ENCODE measurements at regions not wholly inside any gene's neighbourhood (a gene's known extent, or its start where the extent isn't known, plus 50 kb on each side); places are given as distances from the start of the nearest gene placed in this dataset.

- TF ChIP-seq POLR2A (IDR thresholded peaks at IDR 0.05) (no peak), EP300 (IDR thresholded peaks at IDR 0.05) (no peak), POLR2AphosphoS5 (IDR thresholded peaks at IDR 0.05) (no peak)
- TF ChIP-seq, protein P1, sequence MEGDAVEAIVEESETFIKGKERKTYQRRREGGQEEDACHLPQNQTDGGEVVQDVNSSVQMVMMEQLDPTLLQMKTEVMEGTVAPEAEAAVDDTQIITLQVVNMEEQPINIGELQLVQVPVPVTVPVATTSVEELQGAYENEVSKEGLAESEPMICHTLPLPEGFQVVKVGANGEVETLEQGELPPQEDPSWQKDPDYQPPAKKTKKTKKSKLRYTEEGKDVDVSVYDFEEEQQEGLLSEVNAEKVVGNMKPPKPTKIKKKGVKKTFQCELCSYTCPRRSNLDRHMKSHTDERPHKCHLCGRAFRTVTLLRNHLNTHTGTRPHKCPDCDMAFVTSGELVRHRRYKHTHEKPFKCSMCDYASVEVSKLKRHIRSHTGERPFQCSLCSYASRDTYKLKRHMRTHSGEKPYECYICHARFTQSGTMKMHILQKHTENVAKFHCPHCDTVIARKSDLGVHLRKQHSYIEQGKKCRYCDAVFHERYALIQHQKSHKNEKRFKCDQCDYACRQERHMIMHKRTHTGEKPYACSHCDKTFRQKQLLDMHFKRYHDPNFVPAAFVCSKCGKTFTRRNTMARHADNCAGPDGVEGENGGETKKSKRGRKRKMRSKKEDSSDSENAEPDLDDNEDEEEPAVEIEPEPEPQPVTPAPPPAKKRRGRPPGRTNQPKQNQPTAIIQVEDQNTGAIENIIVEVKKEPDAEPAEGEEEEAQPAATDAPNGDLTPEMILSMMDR (IDR thresholded peaks at IDR 0.05) = no peak
Observed at GRCh38 chrX:1767026-1767425, 152.2 kb downstream of the ASMT start.
